Fibroblast of skin of left quadriceps (primary cell): ENCODE measurements at regions not wholly inside any gene's neighbourhood (a gene's known extent, or its start where the extent isn't known, plus 50 kb on each side); places are given as distances from the start of the nearest gene placed in this dataset.

Experiments used
- DNase-seq, 2 experiments: peaks; one replicate each; pipeline ENCODE4 v3.0.0-alpha.2; 2013; ENCODE audit warnings: low read depth in 2 of 2

GRCh38 chr2:104406261-104406726, 447.6 kb upstream of the POU3F3 start:
- DNase-seq, result peak; percentile 42 to 55

- no peak for DNase-seq
Observed at GRCh38 chr2:104407641-104408040, 446.3 kb upstream of the POU3F3 start.

- no peak for DNase-seq
Observed at GRCh38 chr2:104408266-104408665, 445.6 kb upstream of the POU3F3 start.

- no peak for DNase-seq
Observed at GRCh38 chr2:104410136-104410535, 443.8 kb upstream of the POU3F3 start.

GRCh38 chr2:104412384-104412783, 441.5 kb upstream of the POU3F3 start:
- no peak for DNase-seq

- DNase-seq, result no peak
Observed at GRCh38 chr2:104413890-104414289, 440.0 kb upstream of the POU3F3 start.

- no peak for DNase-seq
Observed at GRCh38 chr2:104415284-104415683, 438.6 kb upstream of the POU3F3 start.

- DNase-seq, result no peak
Observed at GRCh38 chr2:104416339-104417000, 437.4 kb upstream of the POU3F3 start.

- DNase-seq, result no peak
Observed at GRCh38 chr2:104420420-104420819, 433.5 kb upstream of the POU3F3 start.

GRCh38 chr2:104420953-104421352, 433.0 kb upstream of the POU3F3 start:
- DNase-seq, result no peak

GRCh38 chr2:104425850-104426595, 427.9 kb upstream of the POU3F3 start:
- DNase-seq, result no peak

- DNase-seq, result no peak
Observed at GRCh38 chr2:104428155-104428554, 425.8 kb upstream of the POU3F3 start.

GRCh38 chr2:104429639-104430358, 424.1 kb upstream of the POU3F3 start:
- no peak for DNase-seq

- DNase-seq, result no peak
Observed at GRCh38 chr2:104430359-104430740, 423.6 kb upstream of the POU3F3 start.

- no peak for DNase-seq
Observed at GRCh38 chr2:104430852-104431251, 423.1 kb upstream of the POU3F3 start.

- DNase-seq, result no peak
Observed at GRCh38 chr2:104431701-104432121, 422.2 kb upstream of the POU3F3 start.

- DNase-seq, result no peak
Observed at GRCh38 chr2:104432401-104432800, 421.5 kb upstream of the POU3F3 start.

GRCh38 chr2:104432991-104433390, 420.9 kb upstream of the POU3F3 start:
- DNase-seq, result no peak

GRCh38 chr2:104433657-104434056, 420.3 kb upstream of the POU3F3 start:
- DNase-seq, result no peak

- peak in 1 of 2 experiments; percentile 10 for DNase-seq
Observed at GRCh38 chr2:104434318-104434792, 419.6 kb upstream of the POU3F3 start.

GRCh38 chr2:104434966-104435365, 418.9 kb upstream of the POU3F3 start:
- no peak for DNase-seq

- DNase-seq, result no peak
Observed at GRCh38 chr2:104438481-104438880, 415.4 kb upstream of the POU3F3 start.
